Endothelial cell of umbilical vein (primary cell): ENCODE measurements at regions not wholly inside any gene's neighbourhood (a gene's known extent, or its start where the extent isn't known, plus 50 kb on each side); places are given as distances from the start of the nearest gene placed in this dataset.

Experiments used
- BruUV-seq: library from RNA; stranded (reverse); fragments of 400-500 nt; replicated peaks from 2 replicates; lab custom pipeline; 2021; lab: Mats Ljungman, UMichigan
- CTCF ChIA-PET: fragments of 300-600, 350-600 bp; sonication (Branson Sonifier 250); formaldehyde crosslinking; loops from one replicate; lab custom pipeline; 2021; ENCODE audit warnings: antibody characterized with exemption, inconsistent platforms; lab: Charles Lee
- POLR2A ChIA-PET: fragments of 300-600, 350-600 bp; sonication (Branson Sonifier 250); formaldehyde crosslinking; loops from one replicate; lab custom pipeline; 2021; ENCODE audit warnings: antibody characterized with exemption, inconsistent platforms; lab: Charles Lee
- DNase-seq: peaks from one replicate; pipeline ENCODE4 v3.0.0-alpha.2; 2011; ENCODE audit warnings: low read depth, low spot score
- FAIRE-seq: peaks from 2 replicates; lab custom pipeline; 2011; peaks lifted over from hg19 to GRCh38; lab: Jason Lieb, UNC
- H2AFZ ChIP-seq: 2 replicates; pipeline ENCODE4 v1.6.0; 2012; ENCODE audit warnings: low read depth, low read length, control low read depth, inconsistent platforms
- H3K27ac ChIP-seq: 2 replicates; pipeline ENCODE4 v1.5.1; 2011; ENCODE audit warnings: low read depth, mild to moderate bottlenecking, control low read depth, low read length, moderate library complexity; ENCODE audit not compliant: insufficient read depth
- H3K27me3 ChIP-seq, 2 experiments: 2 replicates each; pipeline versions ENCODE4 v1.6.0 to v1.6.1; 2011; ENCODE audit warnings: low read length in 2 of 2, mixed read lengths in 1 of 2; ENCODE audit not compliant: control insufficient read depth in 2 of 2, insufficient read depth in 2 of 2
- H3K36me3 ChIP-seq, 2 experiments: 2 replicates in 1 of 2; 3 replicates in 1 of 2; pipeline ENCODE4 v1.5.1; 2011; ENCODE audit warnings: low read length in 2 of 2, mild to moderate bottlenecking in 1 of 2, moderate library complexity in 1 of 2; ENCODE audit not compliant: control insufficient read depth in 2 of 2, insufficient read depth in 2 of 2; ENCODE audit errors: extremely low read depth in 1 of 2
- H3K4me1 ChIP-seq: 3 replicates; pipeline ENCODE4 v1.5.1; 2011; ENCODE audit warnings: mild to moderate bottlenecking, low read length; ENCODE audit not compliant: control insufficient read depth, insufficient read depth; ENCODE audit errors: extremely low read depth
- H3K4me2 ChIP-seq: 2 replicates; pipeline ENCODE4 v1.6.1; 2011; ENCODE audit warnings: low read length, control low read depth, mixed read lengths; ENCODE audit not compliant: insufficient read depth
- H3K4me3 ChIP-seq, 3 experiments: fragments of 200-600 bp in 1 of 3; sonication (generic), shearing (Covaris generic) in 1 of 3; replicated peaks in 1 of 3; 2 replicates each; pipeline ENCODE4 v1.5.1; 2011 to 2016; ENCODE audit warnings: control low read depth in 3 of 3, low read length in 3 of 3, mild to moderate bottlenecking in 2 of 3, inconsistent platforms in 1 of 3, low read depth in 1 of 3, moderate library complexity in 1 of 3; ENCODE audit not compliant: insufficient read depth in 1 of 3
- H3K79me2 ChIP-seq: 2 replicates; pipeline ENCODE4 v1.6.0; 2012; ENCODE audit warnings: low read length, inconsistent platforms; ENCODE audit not compliant: control insufficient read depth, insufficient read depth
- H3K9ac ChIP-seq: replicated peaks from 2 replicates; pipeline ENCODE3; 2011; ENCODE audit warnings: low read length, control low read depth; ENCODE audit not compliant: insufficient read depth; ENCODE audit errors: extremely low read depth
- H3K9me1 ChIP-seq: replicated peaks from 3 replicates; pipeline ENCODE4 v1.6.0; 2011; ENCODE audit warnings: mild to moderate bottlenecking, low read length; ENCODE audit not compliant: control insufficient read depth, insufficient read depth; ENCODE audit errors: extremely low read depth
- H3K9me3 ChIP-seq: replicated peaks from 2 replicates; pipeline ENCODE4 v1.5.1; 2012; ENCODE audit warnings: low read length, inconsistent platforms; ENCODE audit not compliant: control insufficient read depth, insufficient read depth
- H4K20me1 ChIP-seq: replicated peaks from 2 replicates; pipeline ENCODE3; 2011; ENCODE audit warnings: mild to moderate bottlenecking, low read length; ENCODE audit not compliant: control insufficient read depth, insufficient read depth; ENCODE audit errors: extremely low read depth
- CTCF ChIP-seq, 2 donors: IDR thresholded peaks; 1 replicate in 1 of 2; 2 replicates in 1 of 2; pipeline ENCODE4 v1.5.1; 2011; ENCODE audit warnings: low read length in 2 of 2, mild to moderate bottlenecking in 2 of 2, moderate library complexity in 2 of 2, control low read depth in 1 of 2, inconsistent platforms in 1 of 2, low read depth in 1 of 2; ENCODE audit not compliant: insufficient read depth in 1 of 2; ENCODE audit errors: extremely low read depth in 1 of 2
- EZH2 ChIP-seq: IDR thresholded peaks from 2 replicates; pipeline ENCODE4 v1.6.1; 2012; ENCODE audit warnings: borderline replicate concordance, low read depth, mild to moderate bottlenecking, moderate library complexity, low read length, inconsistent platforms; ENCODE audit not compliant: severe bottlenecking
- FOS ChIP-seq: IDR thresholded peaks from 2 replicates; pipeline ENCODE4 v1.6.1; 2011; ENCODE audit warnings: mild to moderate bottlenecking, low read length, moderate library complexity, borderline replicate concordance; ENCODE audit not compliant: insufficient read depth
- GATA2 ChIP-seq: IDR thresholded peaks from 2 replicates; pipeline ENCODE4 v1.7.0; 2011; ENCODE audit warnings: low read depth, mild to moderate bottlenecking, moderate library complexity, mixed read lengths, low read length; ENCODE audit not compliant: insufficient read length, insufficient read depth
- JUN ChIP-seq: IDR thresholded peaks from 2 replicates; pipeline ENCODE4 v1.6.1; 2011; ENCODE audit warnings: borderline replicate concordance, low read depth; ENCODE audit not compliant: insufficient read length, insufficient read depth
- MAX ChIP-seq: IDR thresholded peaks from 2 replicates; pipeline ENCODE4 v1.6.1; 2011; ENCODE audit not compliant: insufficient read depth, insufficient read length
- MYC ChIP-seq: IDR thresholded peaks from one replicate; pipeline ENCODE4 v1.6.1; 2011; ENCODE audit warnings: mild to moderate bottlenecking, low read depth, low read length
- POLR2A ChIP-seq: IDR thresholded peaks from 2 replicates; pipeline ENCODE4 v1.6.1; 2012; ENCODE audit warnings: low read depth, mild to moderate bottlenecking, control low read depth, low read length
- POLR2AphosphoS5 ChIP-seq: IDR thresholded peaks from 2 replicates; pipeline ENCODE4 v1.6.1; 2012; ENCODE audit warnings: low read depth, mild to moderate bottlenecking, control low read depth, low read length, moderate library complexity; ENCODE audit not compliant: insufficient read depth
- dilution Hi-C: fragments of 300-500 bp; cut with MboI; formaldehyde crosslinking; loops from one replicate; pipeline ENCODE4 v1.15.0; 2019; ENCODE audit warnings: low sequenced_read_pairs; ENCODE audit not compliant: extremely low pct_ligation_motif_present
- intact Hi-C: fragments of 100-400 bp; cut with micrococcal nuclease; formaldehyde crosslinking; loops from one replicate; pipeline ENCODE4 v1.10.0; 2022

- Histone ChIP-seq H3K4me3 (no peak overlapping the region), H3K79me2 (no peaks in the 10 kb centered on the region), H2AFZ (no peak overlapping the region), H3K36me3 (no peaks in the 10 kb centered on the region), H3K9me3 (no peaks in the 10 kb centered on the region), H3K9me1 (no peaks in the 10 kb centered on the region), H3K27me3 (no peaks in the 10 kb centered on the region), H3K4me1 (no peaks in the 10 kb centered on the region), H4K20me1 (no peaks in the 10 kb centered on the region), H3K4me2 (no peak overlapping the region), H3K27ac (no peak overlapping the region), H3K9ac (no peak overlapping the region)
- TF ChIP-seq JUN (no peak), GATA2 (no peak), MAX (no peak), POLR2A (no peak), MYC (no peak), CTCF (IDR thresholded peaks at IDR 0.05; ENCODE audit: extremely low read depth in 1 of 2, insufficient read depth in 1 of 2, low read depth in 1 of 2, low read length in 2 of 2) (no peak), POLR2AphosphoS5 (no peak), EZH2 (no peak), FOS (no peak)
- POLR2A ChIA-PET: interaction anchor here (0.8 kb wide), 1 partner anchor 57 kb away, joined by 3 read pairs; no protein-coding TSS in a partner anchor
- dilution Hi-C loops: no loop called here
- no TSS peak for BruUV-seq
- DNase-seq: no peak
- no peak for FAIRE-seq
- CTCF ChIA-PET: interaction anchor here (1.1 to 1.4 kb wide), 6 partner anchors 8 to 155 kb away, joined by 3 to 6 read pairs (median 4); no protein-coding TSS in a partner anchor
- intact Hi-C loops: no loop called here
Observed at GRCh38 chr3:17800232-17800631, 57.8 kb upstream of the TBC1D5 start.
